ENCODE measurements at regions not wholly inside any gene's neighbourhood (a gene's known extent, or its start where the extent isn't known, plus 50 kb on each side); places are given as distances from the start of the nearest gene placed in this dataset.

GRCh38 chr21:20644552-20644951 lies 353.7 kb upstream of the NCAM2 start:
- no peak for DNase-seq
- in situ Hi-C loops (cut with MboI; ENCODE audit: low pct_unique_long_range_greater_than_20kb, low sequenced_read_pairs), result no loop called here

GRCh38 chr21:20645344-20645743 lies 352.9 kb upstream of the NCAM2 start:
- in situ Hi-C loops (cut with MboI; ENCODE audit: low pct_unique_long_range_greater_than_20kb, low sequenced_read_pairs), result no loop called here
- DNase-seq, result no peak

- no peak for DNase-seq
- in situ Hi-C loops (cut with MboI; ENCODE audit: low pct_unique_long_range_greater_than_20kb, low sequenced_read_pairs), result no loop called here
These were observed 351.6 kb upstream of the NCAM2 start for GRCh38 chr21:20646431-20647165.

GRCh38 chr21:20647607-20648006 lies 350.6 kb upstream of the NCAM2 start:
- no peak for DNase-seq

GRCh38 chr21:20649231-20649630 lies 349.0 kb upstream of the NCAM2 start:
- no peak for DNase-seq

More at GRCh38 chr21:20647607-20648006, 350.6 kb upstream of the NCAM2 start:
- in situ Hi-C loops (cut with MboI; ENCODE audit: low pct_unique_long_range_greater_than_20kb, low sequenced_read_pairs), result no loop called here

GRCh38 chr21:20652846-20653245 lies 345.4 kb upstream of the NCAM2 start:
- DNase-seq, result no peak
- in situ Hi-C loops (cut with MboI; ENCODE audit: low pct_unique_long_range_greater_than_20kb, low sequenced_read_pairs), result no loop called here

More at GRCh38 chr21:20649231-20649630, 349.0 kb upstream of the NCAM2 start:
- in situ Hi-C loops (cut with MboI; ENCODE audit: low pct_unique_long_range_greater_than_20kb, low sequenced_read_pairs), result no loop called here

GRCh38 chr21:20661246-20661645 lies 337.0 kb upstream of the NCAM2 start:
- in situ Hi-C loops (cut with MboI; ENCODE audit: low pct_unique_long_range_greater_than_20kb, low sequenced_read_pairs), result no loop called here
- DNase-seq, result no peak

- no peak for DNase-seq
- in situ Hi-C loops (cut with MboI; ENCODE audit: low pct_unique_long_range_greater_than_20kb, low sequenced_read_pairs), result no loop called here
These were observed 336.3 kb upstream of the NCAM2 start for GRCh38 chr21:20661745-20662422.

GRCh38 chr21:20662514-20662913 lies 335.7 kb upstream of the NCAM2 start:
- in situ Hi-C loops (cut with MboI; ENCODE audit: low pct_unique_long_range_greater_than_20kb, low sequenced_read_pairs), result no loop called here
- no peak for DNase-seq

GRCh38 chr21:20667931-20668330 lies 330.3 kb upstream of the NCAM2 start:
- DNase-seq, result no peak
- in situ Hi-C loops (cut with MboI; ENCODE audit: low pct_unique_long_range_greater_than_20kb, low sequenced_read_pairs), result no loop called here

- no peak for DNase-seq
- in situ Hi-C loops (cut with MboI; ENCODE audit: low pct_unique_long_range_greater_than_20kb, low sequenced_read_pairs), result no loop called here
These were observed 312.7 kb upstream of the NCAM2 start for GRCh38 chr21:20685475-20685874.

- in situ Hi-C loops (cut with MboI; ENCODE audit: low pct_unique_long_range_greater_than_20kb, low sequenced_read_pairs), result no loop called here
- DNase-seq, result no peak
These were observed 299.6 kb upstream of the NCAM2 start for GRCh38 chr21:20698585-20698984.

- in situ Hi-C loops (cut with MboI; ENCODE audit: low pct_unique_long_range_greater_than_20kb, low sequenced_read_pairs), result no loop called here
These were observed 297.0 kb upstream of the NCAM2 start for GRCh38 chr21:20701235-20701634.

GRCh38 chr21:20703112-20703767 lies 295.0 kb upstream of the NCAM2 start:
- in situ Hi-C loops (cut with MboI; ENCODE audit: low pct_unique_long_range_greater_than_20kb, low sequenced_read_pairs), result no loop called here
- DNase-seq, result no peak

More at GRCh38 chr21:20701235-20701634, 297.0 kb upstream of the NCAM2 start:
- DNase-seq, result no peak

GRCh38 chr21:20720623-20721022 lies 277.6 kb upstream of the NCAM2 start:
- DNase-seq, result no peak
- in situ Hi-C loops (cut with MboI; ENCODE audit: low pct_unique_long_range_greater_than_20kb, low sequenced_read_pairs), result no loop called here

- DNase-seq, result no peak
These were observed 277.1 kb upstream of the NCAM2 start for GRCh38 chr21:20721151-20721550.

GRCh38 chr21:20728691-20729090 lies 269.5 kb upstream of the NCAM2 start:
- in situ Hi-C loops (cut with MboI; ENCODE audit: low pct_unique_long_range_greater_than_20kb, low sequenced_read_pairs), result no loop called here
- DNase-seq, result no peak

More at GRCh38 chr21:20721151-20721550, 277.1 kb upstream of the NCAM2 start:
- in situ Hi-C loops (cut with MboI; ENCODE audit: low pct_unique_long_range_greater_than_20kb, low sequenced_read_pairs), result no loop called here

- DNase-seq, result no peak
- in situ Hi-C loops (cut with MboI; ENCODE audit: low pct_unique_long_range_greater_than_20kb, low sequenced_read_pairs), result no loop called here
These were observed 268.8 kb upstream of the NCAM2 start for GRCh38 chr21:20729376-20729775.

- in situ Hi-C loops (cut with MboI; ENCODE audit: low pct_unique_long_range_greater_than_20kb, low sequenced_read_pairs), result no loop called here
These were observed 267.8 kb upstream of the NCAM2 start for GRCh38 chr21:20730441-20730840.

GRCh38 chr21:20735257-20735656 lies 263.0 kb upstream of the NCAM2 start:
- in situ Hi-C loops (cut with MboI; ENCODE audit: low pct_unique_long_range_greater_than_20kb, low sequenced_read_pairs), result no loop called here
- no peak for DNase-seq

More at GRCh38 chr21:20730441-20730840, 267.8 kb upstream of the NCAM2 start:
- no peak for DNase-seq
